ENCODE measurements at regions not wholly inside any gene's neighbourhood (a gene's known extent, or its start where the extent isn't known, plus 50 kb on each side); places are given as distances from the start of the nearest gene placed in this dataset.

- H2AK5ac ChIP-seq (ENCODE audit: low read depth, low read length), result no peak overlapping the region
- no peak overlapping the region for H2AK9ac ChIP-seq (replicated peaks; ENCODE audit: low read depth, low read length, poor library complexity)
- H2BK15ac ChIP-seq (ENCODE audit: low read depth, low read length), result no peak overlapping the region
- H3K4me3 ChIP-seq (ENCODE audit: insufficient read depth, low read depth, low read length), result no peak overlapping the region
- WGBS, 2 experiments (ENCODE audit: extremely low coverage in 2 of 2, insufficient read length in 1 of 2), result no CpG with 5 or more reads among the region's 5 CpGs
- no peak overlapping the region for H3K4me2 ChIP-seq (ENCODE audit: low read depth, low read length)
- no peak overlapping the region for H3K27ac ChIP-seq (ENCODE audit: insufficient read depth, low read length)
- no peak overlapping the region for H2BK20ac ChIP-seq (ENCODE audit: low read depth, low read length)
- no peak overlapping the region for H3K14ac ChIP-seq (replicated peaks; ENCODE audit: low read depth, low read length)
- no peaks in the 10 kb centered on the region for H3K36me3 ChIP-seq (ENCODE audit: control insufficient read depth, insufficient read depth, low read length)
- no TSS peak for BruUV-seq (replicated peaks)
- H3K4me1 ChIP-seq (ENCODE audit: control insufficient read depth, insufficient read depth, low read length), result no peaks in the 10 kb centered on the region
- H3K23ac ChIP-seq (ENCODE audit: low read depth, low read length), result no peak overlapping the region
- H3K79me1 ChIP-seq (ENCODE audit: low read depth in 1 of 2, low read length in 2 of 2), result no peaks in the 10 kb centered on the region
- CTCF ChIA-PET, result no interaction called here
- H4K91ac ChIP-seq (ENCODE audit: insufficient read depth, low read depth, low read length), result no peak overlapping the region
- intact Hi-C loops (cut with micrococcal nuclease) (no loop called here), dilution Hi-C loops (cut with HindIII; ENCODE audit: low sequenced_read_pairs, unreplicated experiment) (no loop called here), in situ Hi-C loops (cut with MboI; ENCODE audit: low sequenced_read_pairs) (no loop called here)
- no peak overlapping the region for H3K18ac ChIP-seq (ENCODE audit: low read depth, low read length)
- H3K4ac ChIP-seq (ENCODE audit: low read depth, low read length), result no peak overlapping the region
- no peaks in the 10 kb centered on the region for H3K9me1 ChIP-seq (ENCODE audit: insufficient read depth, low read length)
- DNase-seq (no peak), ATAC-seq (ENCODE audit: low read depth) (no peak)
- no peak overlapping the region for H2AFZ ChIP-seq (replicated peaks; ENCODE audit: low read length, poor library complexity)
- no peak overlapping the region for H3K56ac ChIP-seq (ENCODE audit: extremely low read depth, insufficient read depth, low read length)
- POLR2A ChIA-PET (ENCODE audit: unreplicated experiment), result no interaction called here
- H4K5ac ChIP-seq (ENCODE audit: low read depth, low read length), result no peak overlapping the region
- no peak overlapping the region for H3K9ac ChIP-seq (ENCODE audit: low read depth, low read length)
- no peak overlapping the region for H2BK5ac ChIP-seq (ENCODE audit: low read depth, low read length, poor library complexity, severe bottlenecking)
- H3K27me3 ChIP-seq (ENCODE audit: control insufficient read depth, insufficient read depth, low read length), result peaks cover 6% of the 10 kb centered on the region; the same call in 1 of the 2 replicates
- TF ChIP-seq NFE2L2 (IDR thresholded peaks at IDR 0.05; ENCODE audit: low read depth, low read length) (no peak), MAZ (IDR thresholded peaks at IDR 0.05; ENCODE audit: borderline replicate concordance, low read depth, low read length) (no peak)
- no peak overlapping the region for H4K8ac ChIP-seq (ENCODE audit: low read depth in 2 of 2, low read length in 2 of 2)
- no peaks in the 10 kb centered on the region for H4K20me1 ChIP-seq (ENCODE audit: insufficient read depth, low read length)
- no peaks in the 10 kb centered on the region for H3K9me3 ChIP-seq (ENCODE audit: control insufficient read depth, insufficient read depth, low read length)
- no peak overlapping the region for H2BK120ac ChIP-seq (ENCODE audit: low read depth, low read length)
Measured at GRCh38 chr1:36738245-36738644, 255.5 kb upstream of the CSF3R start.

Measured in IMR-90 (cell line).